ENCODE measurements at regions not wholly inside any gene's neighbourhood (a gene's known extent, or its start where the extent isn't known, plus 50 kb on each side); places are given as distances from the start of the nearest gene placed in this dataset.

- TF ChIP-seq CTCF (IDR thresholded peaks at IDR 0.05; ENCODE audit: low read depth, low read length): no peak
- H3K4me3 ChIP-seq (ENCODE audit: low read depth, low read length): no peak overlapping the region
- in situ Hi-C loops (cut with HindIII; ENCODE audit: low sequenced_read_pairs): no loop called here
- no peak for DNase-seq (ENCODE audit: low read depth, low spot score)
These were observed 133.4 kb upstream of the AGAP1 start for GRCh38 chr2:235360446-235360845.

GRCh38 chr2:235365743-235366142, 128.1 kb upstream of the AGAP1 start:
- H3K4me3 ChIP-seq (ENCODE audit: low read depth, low read length): no peak overlapping the region
- no peak for TF ChIP-seq CTCF (IDR thresholded peaks at IDR 0.05; ENCODE audit: low read depth, low read length)
- in situ Hi-C loops (cut with HindIII; ENCODE audit: low sequenced_read_pairs): no loop called here
- DNase-seq (ENCODE audit: low read depth, low spot score): no peak

GRCh38 chr2:235366390-235366789, 127.5 kb upstream of the AGAP1 start:
- no peak for DNase-seq (ENCODE audit: low read depth, low spot score)
- in situ Hi-C loops (cut with HindIII; ENCODE audit: low sequenced_read_pairs): no loop called here
- no peak overlapping the region for H3K4me3 ChIP-seq (ENCODE audit: low read depth, low read length)
- no peak for TF ChIP-seq CTCF (IDR thresholded peaks at IDR 0.05; ENCODE audit: low read depth, low read length)

- no peak overlapping the region for H3K4me3 ChIP-seq (ENCODE audit: low read depth, low read length)
- no peak for TF ChIP-seq CTCF (IDR thresholded peaks at IDR 0.05; ENCODE audit: low read depth, low read length)
- DNase-seq (ENCODE audit: low read depth, low spot score): no peak
- in situ Hi-C loops (cut with HindIII; ENCODE audit: low sequenced_read_pairs): no loop called here
These were observed 127.0 kb upstream of the AGAP1 start for GRCh38 chr2:235366807-235367206.

- DNase-seq (ENCODE audit: low read depth, low spot score): no peak
- TF ChIP-seq CTCF (IDR thresholded peaks at IDR 0.05; ENCODE audit: low read depth, low read length): no peak
- H3K4me3 ChIP-seq (ENCODE audit: low read depth, low read length): no peak overlapping the region
- in situ Hi-C loops (cut with HindIII; ENCODE audit: low sequenced_read_pairs): no loop called here
These were observed 122.8 kb upstream of the AGAP1 start for GRCh38 chr2:235371018-235371417.

GRCh38 chr2:235373171-235373570, 120.7 kb upstream of the AGAP1 start:
- no peak overlapping the region for H3K4me3 ChIP-seq (ENCODE audit: low read depth, low read length)
- in situ Hi-C loops (cut with HindIII; ENCODE audit: low sequenced_read_pairs): no loop called here
- no peak for DNase-seq (ENCODE audit: low read depth, low spot score)
- no peak for TF ChIP-seq CTCF (IDR thresholded peaks at IDR 0.05; ENCODE audit: low read depth, low read length)

- in situ Hi-C loops (cut with HindIII; ENCODE audit: low sequenced_read_pairs): no loop called here
- TF ChIP-seq CTCF (IDR thresholded peaks at IDR 0.05; ENCODE audit: low read depth, low read length): no peak
- DNase-seq (ENCODE audit: low read depth, low spot score): no peak
These were observed 116.7 kb upstream of the AGAP1 start for GRCh38 chr2:235377176-235377575.

More at GRCh38 chr2:235377176-235377575, 116.7 kb upstream of the AGAP1 start:
- H3K4me3 ChIP-seq (ENCODE audit: low read depth, low read length): no peak overlapping the region
